Ishikawa (cell line): ENCODE measurements at regions not wholly inside any gene's neighbourhood (a gene's known extent, or its start where the extent isn't known, plus 50 kb on each side); places are given as distances from the start of the nearest gene placed in this dataset.

ENCODE experiments used
- CEBPB ChIP-seq: IDR thresholded peaks from 2 replicates; pipeline ENCODE4 v1.6.1; 2012
- CREB1 ChIP-seq: IDR thresholded peaks from 2 replicates; pipeline ENCODE4 v1.6.1; 2012; ENCODE audit warnings: low read depth
- EGR1 ChIP-seq: IDR thresholded peaks from 2 replicates; pipeline ENCODE4 v1.6.1; 2012
- EP300 ChIP-seq: IDR thresholded peaks from 2 replicates; pipeline ENCODE4 v1.6.1; 2012; ENCODE audit warnings: borderline replicate concordance
- FOXM1 ChIP-seq: IDR thresholded peaks from 2 replicates; pipeline ENCODE4 v1.6.1; 2012; ENCODE audit warnings: low read depth, borderline replicate concordance
- NFIC ChIP-seq: IDR thresholded peaks from 2 replicates; pipeline ENCODE4 v1.6.1; 2012
- RAD21 ChIP-seq: IDR thresholded peaks from 2 replicates; pipeline ENCODE4 v1.6.1; 2012; ENCODE audit warnings: low read depth
- REST ChIP-seq: IDR thresholded peaks from 2 replicates; pipeline ENCODE4 v1.6.1; 2012; ENCODE audit warnings: low read depth, mild to moderate bottlenecking
- TAF1 ChIP-seq: IDR thresholded peaks from 2 replicates; pipeline ENCODE4 v1.6.1; 2012; ENCODE audit warnings: low read depth, mild to moderate bottlenecking
- TCF12 ChIP-seq: IDR thresholded peaks from 2 replicates; pipeline ENCODE4 v1.6.1; 2012; ENCODE audit warnings: low read depth
- TEAD4 ChIP-seq: IDR thresholded peaks from 2 replicates; pipeline ENCODE4 v1.6.1; 2012
- USF1 ChIP-seq: IDR thresholded peaks from 2 replicates; pipeline ENCODE4 v1.6.1; 2012
- YY1 ChIP-seq: IDR thresholded peaks from 2 replicates; pipeline ENCODE4 v1.6.1; 2012; ENCODE audit warnings: low read depth
- ZBTB7A ChIP-seq: IDR thresholded peaks from 2 replicates; pipeline ENCODE4 v1.6.1; 2012; ENCODE audit warnings: low read depth
- TF ChIP-seq, protein P1 (sequence below): IDR thresholded peaks from 2 replicates; pipeline ENCODE4 v1.6.1; 2012

DNA sequence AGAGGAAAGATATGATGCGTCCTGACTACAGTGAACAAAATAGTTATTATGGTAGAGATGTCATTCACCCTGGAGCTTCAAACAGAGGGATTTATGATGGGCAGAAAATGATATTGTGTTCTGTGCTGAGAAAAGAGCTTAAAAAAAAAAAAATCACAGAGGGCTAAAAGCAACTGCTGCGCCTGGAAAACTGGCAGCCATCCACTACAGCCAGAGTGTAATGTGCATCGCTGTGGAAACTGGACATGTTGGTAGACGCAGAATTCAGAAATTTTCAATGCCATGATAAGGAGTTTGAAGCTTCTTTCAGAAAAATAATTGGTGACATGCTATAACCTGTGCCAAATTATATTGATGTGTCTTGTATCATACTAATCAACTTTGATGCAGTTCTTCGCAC, 122.9 kb upstream of the SOX11 start:
- TF ChIP-seq EGR1: no peak
- no peak for TF ChIP-seq NFIC
- no peak for TF ChIP-seq TCF12
- TF ChIP-seq RAD21: no peak
- TF ChIP-seq CREB1: no peak
- no peak for TF ChIP-seq FOXM1
- TF ChIP-seq REST: no peak
- TF ChIP-seq, protein P1, sequence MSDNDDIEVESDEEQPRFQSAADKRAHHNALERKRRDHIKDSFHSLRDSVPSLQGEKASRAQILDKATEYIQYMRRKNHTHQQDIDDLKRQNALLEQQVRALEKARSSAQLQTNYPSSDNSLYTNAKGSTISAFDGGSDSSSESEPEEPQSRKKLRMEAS: no peak
- no peak for TF ChIP-seq TAF1
- TF ChIP-seq EP300: no peak
- TF ChIP-seq ZBTB7A: no peak
- TF ChIP-seq TEAD4: no peak

GRCh38 chr2:5576015-5576414, 116.2 kb upstream of the SOX11 start:
- TF ChIP-seq CEBPB: no peak
- TF ChIP-seq YY1: no peak
- TF ChIP-seq TEAD4: no peak
- no peak for TF ChIP-seq ZBTB7A
- no peak for TF ChIP-seq RAD21
- no peak for TF ChIP-seq CREB1
- no peak for TF ChIP-seq FOXM1
- no peak for TF ChIP-seq TAF1
- no peak for TF ChIP-seq TCF12
- TF ChIP-seq USF1: no peak
- TF ChIP-seq, protein P1: no peak
- TF ChIP-seq NFIC: no peak

DNA sequence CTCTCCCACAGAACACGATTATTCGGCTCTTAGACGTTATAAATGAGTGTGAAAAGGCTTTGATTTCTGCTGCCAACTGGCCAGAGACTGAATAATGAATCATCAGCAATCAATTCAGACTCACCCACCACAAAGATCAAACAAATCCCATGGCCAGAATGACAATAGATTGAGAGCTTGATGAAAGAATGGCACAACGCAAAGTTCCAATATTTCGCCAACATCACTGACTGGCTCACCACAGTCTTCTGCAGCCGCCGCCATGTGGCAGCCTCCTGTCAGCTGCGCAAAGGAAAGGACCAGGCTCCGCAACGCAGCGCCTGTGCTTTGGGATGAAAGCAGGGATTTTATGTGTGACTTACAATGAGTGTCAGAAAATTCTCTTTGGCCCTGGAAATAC, 104.4 kb upstream of the SOX11 start:
- TF ChIP-seq TCF12 (no peak), REST (no peak), FOXM1 (no peak), YY1 (no peak), NFIC (no peak), TEAD4 (no peak), RAD21 (no peak), CEBPB (no peak), CREB1 (no peak)
- TF ChIP-seq, protein P1: no peak

DNA sequence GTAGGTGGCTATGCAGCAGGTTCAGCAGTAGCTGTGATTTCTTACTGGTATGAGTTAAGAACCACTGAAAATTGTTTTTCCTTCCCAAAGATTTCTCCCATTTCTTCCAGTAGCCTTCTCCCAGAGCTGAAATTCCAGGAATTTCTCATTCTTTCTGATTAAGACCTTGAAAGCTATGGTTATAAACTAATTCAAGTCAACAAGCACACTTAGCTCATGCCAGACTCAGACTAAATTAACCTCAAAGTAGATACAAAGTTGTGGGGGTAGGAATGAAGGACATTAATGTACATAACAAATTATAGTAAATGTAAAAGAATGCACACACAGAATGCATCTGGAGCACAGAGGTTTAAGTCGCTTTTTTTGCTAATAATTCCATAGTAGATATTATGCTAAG, 103.6 kb upstream of the SOX11 start:
- TF ChIP-seq FOXM1: no peak
- no peak for TF ChIP-seq YY1

- TF ChIP-seq USF1 (no peak), CEBPB (no peak), CREB1 (no peak)
Observed at GRCh38 chr2:5589183-5589582, 103.0 kb upstream of the SOX11 start.

DNA sequence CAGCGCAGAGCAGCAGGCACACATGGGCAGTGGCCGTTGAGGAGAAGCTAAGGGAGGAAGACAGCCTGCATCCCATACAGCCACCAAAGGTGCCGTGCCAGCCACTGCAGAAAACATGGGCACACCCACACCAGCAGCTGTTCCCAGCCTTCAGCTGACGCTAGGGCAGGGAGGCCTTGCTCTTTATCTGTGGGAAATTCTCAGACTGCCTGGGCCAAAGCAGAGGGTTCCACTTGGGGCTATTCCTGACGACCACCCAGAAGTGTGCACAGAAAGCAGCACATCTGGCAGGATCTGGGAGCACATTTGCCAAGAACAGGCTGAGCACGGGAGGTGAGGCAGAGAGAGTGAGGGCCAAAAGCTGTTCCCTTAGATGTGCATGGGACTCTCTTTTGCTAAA, 101.3 kb upstream of the SOX11 start:
- TF ChIP-seq TCF12 (no peak), YY1 (no peak)

GRCh38 chr2:5592916-5593315, 99.3 kb upstream of the SOX11 start:
- TF ChIP-seq, protein P1: no peak
- TF ChIP-seq FOXM1: no peak
- TF ChIP-seq REST: no peak
- TF ChIP-seq USF1: no peak
- TF ChIP-seq CEBPB: no peak
- no peak for TF ChIP-seq TCF12
- no peak for TF ChIP-seq EGR1
- TF ChIP-seq EP300: no peak
- TF ChIP-seq NFIC: no peak
- TF ChIP-seq RAD21: no peak
- no peak for TF ChIP-seq CREB1
- TF ChIP-seq TEAD4: no peak
- TF ChIP-seq TAF1: no peak
